ENCODE measurements at regions not wholly inside any gene's neighbourhood (a gene's known extent, or its start where the extent isn't known, plus 50 kb on each side); places are given as distances from the start of the nearest gene placed in this dataset.
A peak's percentile ranks its signal among the peaks of the same experiment; 100 is the strongest.

- Histone ChIP-seq H4K91ac (ENCODE audit: low read depth, low read length) (no peak overlapping the region), H3K4me3 (ENCODE audit: low read depth, low read length) (no peak overlapping the region), H3K27ac (ENCODE audit: low read depth, low read length) (no peak overlapping the region), H3K9me3 (ENCODE audit: insufficient read depth, low read depth, low read length) (no peaks in the 10 kb centered on the region), H2BK12ac (ENCODE audit: low read length) (no peak overlapping the region), H3K4me1 (ENCODE audit: control insufficient read depth in 1 of 2, insufficient read depth in 2 of 2, low read length in 2 of 2) (no peaks in the 10 kb centered on the region), H3K79me1 (ENCODE audit: low read length) (no peaks in the 10 kb centered on the region), H3K4ac (ENCODE audit: low read depth, low read length) (no peak overlapping the region), H3K79me2 (ENCODE audit: control insufficient read depth, insufficient read depth, low read length, poor library complexity) (no peaks in the 10 kb centered on the region), H3K27me3 (ENCODE audit: insufficient read depth, low read length) (no peaks in the 10 kb centered on the region), H3K36me3 (ENCODE audit: control insufficient read depth in 1 of 2, insufficient read depth in 2 of 2, low read length in 2 of 2) (no peaks in the 10 kb centered on the region), H3K9ac (ENCODE audit: low read length) (no peak overlapping the region), H3K4me2 (ENCODE audit: low read length) (no peak overlapping the region), H2BK120ac (ENCODE audit: insufficient read depth, low read length, poor library complexity) (no peak overlapping the region), H2AK5ac (ENCODE audit: low read length) (no peak overlapping the region), H4K8ac (ENCODE audit: low read depth, low read length) (no peak overlapping the region), H3K18ac (ENCODE audit: low read length) (no peak overlapping the region), H3K23ac (ENCODE audit: low read length) (no peak overlapping the region), H4K12ac (ENCODE audit: low read depth, low read length) (no peak overlapping the region), H2AFZ (ENCODE audit: insufficient read depth, low read length, poor library complexity) (no peak overlapping the region), H3K14ac (ENCODE audit: low read length) (no peak overlapping the region), H2BK5ac (ENCODE audit: low read depth, low read length, poor library complexity) (no peak overlapping the region)
- DNase-seq: no peak
- WGBS (ENCODE audit: extremely low coverage, insufficient coverage, insufficient read length): no CpG with 5 or more reads among the region's 11 CpGs
Measured at GRCh38 chr2:192487636-192488035, 292.9 kb upstream of the TMEFF2 start.

GRCh38 chr2:192484903-192485302 lies 290.2 kb upstream of the TMEFF2 start:
- no peak overlapping the region for H3K27ac ChIP-seq (ENCODE audit: low read depth, low read length)
- no peaks in the 10 kb centered on the region for H3K36me3 ChIP-seq (ENCODE audit: control insufficient read depth in 1 of 2, insufficient read depth in 2 of 2, low read length in 2 of 2)
- H3K27me3 ChIP-seq (ENCODE audit: insufficient read depth, low read length): no peaks in the 10 kb centered on the region
- H3K9ac ChIP-seq (ENCODE audit: low read length): no peak overlapping the region
- H4K91ac ChIP-seq (ENCODE audit: low read depth, low read length): no peak overlapping the region
- H3K79me1 ChIP-seq (ENCODE audit: low read length): no peaks in the 10 kb centered on the region
- H2BK120ac ChIP-seq (ENCODE audit: insufficient read depth, low read length, poor library complexity): no peak overlapping the region
- H3K4me1 ChIP-seq (ENCODE audit: control insufficient read depth in 1 of 2, insufficient read depth in 2 of 2, low read length in 2 of 2): no peaks in the 10 kb centered on the region
- H3K4me3 ChIP-seq (ENCODE audit: low read depth, low read length): no peak overlapping the region
- H3K4ac ChIP-seq (ENCODE audit: low read depth, low read length): no peak overlapping the region
- H2AK5ac ChIP-seq (ENCODE audit: low read length): no peak overlapping the region
- H4K12ac ChIP-seq (ENCODE audit: low read depth, low read length): peak overlapping the region; percentile 62
- H3K18ac ChIP-seq (ENCODE audit: low read length): no peak overlapping the region
- DNase-seq: no peak
- H2AFZ ChIP-seq (ENCODE audit: insufficient read depth, low read length, poor library complexity): no peak overlapping the region
- WGBS (ENCODE audit: extremely low coverage, insufficient coverage, insufficient read length): no CpG with 5 or more reads among the region's 1 CpG
- no peak overlapping the region for H3K14ac ChIP-seq (ENCODE audit: low read length)
- H3K79me2 ChIP-seq (ENCODE audit: control insufficient read depth, insufficient read depth, low read length, poor library complexity): no peaks in the 10 kb centered on the region
- no peak overlapping the region for H2BK12ac ChIP-seq (ENCODE audit: low read length)
- H2BK5ac ChIP-seq (ENCODE audit: low read depth, low read length, poor library complexity): no peak overlapping the region
- H4K8ac ChIP-seq (ENCODE audit: low read depth, low read length): no peak overlapping the region
- H3K9me3 ChIP-seq (ENCODE audit: insufficient read depth, low read depth, low read length): no peaks in the 10 kb centered on the region
- no peak overlapping the region for H3K4me2 ChIP-seq (ENCODE audit: low read length)
- H3K23ac ChIP-seq (ENCODE audit: low read length): no peak overlapping the region

- H3K4me3 ChIP-seq (ENCODE audit: low read depth, low read length): no peak overlapping the region
- H3K27ac ChIP-seq (ENCODE audit: low read depth, low read length): no peak overlapping the region
- no peaks in the 10 kb centered on the region for H3K36me3 ChIP-seq (ENCODE audit: control insufficient read depth in 1 of 2, insufficient read depth in 2 of 2, low read length in 2 of 2)
- no peak overlapping the region for H3K14ac ChIP-seq (ENCODE audit: low read length)
- no peaks in the 10 kb centered on the region for H3K27me3 ChIP-seq (ENCODE audit: insufficient read depth, low read length)
- H4K91ac ChIP-seq (ENCODE audit: low read depth, low read length): no peak overlapping the region
- no peak overlapping the region for H3K18ac ChIP-seq (ENCODE audit: low read length)
- no peaks in the 10 kb centered on the region for H3K79me2 ChIP-seq (ENCODE audit: control insufficient read depth, insufficient read depth, low read length, poor library complexity)
- no peaks in the 10 kb centered on the region for H3K4me1 ChIP-seq (ENCODE audit: control insufficient read depth in 1 of 2, insufficient read depth in 2 of 2, low read length in 2 of 2)
- no peak overlapping the region for H2BK5ac ChIP-seq (ENCODE audit: low read depth, low read length, poor library complexity)
- H2AK5ac ChIP-seq (ENCODE audit: low read length): no peak overlapping the region
- no CpG with 5 or more reads among the region's 3 CpGs for WGBS (ENCODE audit: extremely low coverage, insufficient coverage, insufficient read length)
- no peak overlapping the region for H2AFZ ChIP-seq (ENCODE audit: insufficient read depth, low read length, poor library complexity)
- H3K79me1 ChIP-seq (ENCODE audit: low read length): no peaks in the 10 kb centered on the region
- no peak overlapping the region for H2BK120ac ChIP-seq (ENCODE audit: insufficient read depth, low read length, poor library complexity)
- no peak overlapping the region for H4K12ac ChIP-seq (ENCODE audit: low read depth, low read length)
- no peak overlapping the region for H3K9ac ChIP-seq (ENCODE audit: low read length)
- H3K4ac ChIP-seq (ENCODE audit: low read depth, low read length): no peak overlapping the region
- no peaks in the 10 kb centered on the region for H3K9me3 ChIP-seq (ENCODE audit: insufficient read depth, low read depth, low read length)
- H3K23ac ChIP-seq (ENCODE audit: low read length): no peak overlapping the region
- no peak overlapping the region for H3K4me2 ChIP-seq (ENCODE audit: low read length)
- no peak for DNase-seq
- H2BK12ac ChIP-seq (ENCODE audit: low read length): no peak overlapping the region
- no peak overlapping the region for H4K8ac ChIP-seq (ENCODE audit: low read depth, low read length)
Measured at GRCh38 chr2:192480984-192481383, 286.3 kb upstream of the TMEFF2 start.

- H3K9ac ChIP-seq (ENCODE audit: low read length): no peak overlapping the region
- H4K12ac ChIP-seq (ENCODE audit: low read depth, low read length): no peak overlapping the region
- no peaks in the 10 kb centered on the region for H3K36me3 ChIP-seq (ENCODE audit: control insufficient read depth in 1 of 2, insufficient read depth in 2 of 2, low read length in 2 of 2)
- H4K91ac ChIP-seq (ENCODE audit: low read depth, low read length): no peak overlapping the region
- H3K18ac ChIP-seq (ENCODE audit: low read length): no peak overlapping the region
- no peak overlapping the region for H3K23ac ChIP-seq (ENCODE audit: low read length)
- no peak overlapping the region for H3K4ac ChIP-seq (ENCODE audit: low read depth, low read length)
- H2BK5ac ChIP-seq (ENCODE audit: low read depth, low read length, poor library complexity): no peak overlapping the region
- DNase-seq: no peak
- no peak overlapping the region for H2AFZ ChIP-seq (ENCODE audit: insufficient read depth, low read length, poor library complexity)
- H3K27ac ChIP-seq (ENCODE audit: low read depth, low read length): no peak overlapping the region
- no peak overlapping the region for H2BK120ac ChIP-seq (ENCODE audit: insufficient read depth, low read length, poor library complexity)
- H3K79me2 ChIP-seq (ENCODE audit: control insufficient read depth, insufficient read depth, low read length, poor library complexity): no peaks in the 10 kb centered on the region
- no CpG with 5 or more reads among the region's 1 CpG for WGBS (ENCODE audit: extremely low coverage, insufficient coverage, insufficient read length)
- no peaks in the 10 kb centered on the region for H3K4me1 ChIP-seq (ENCODE audit: control insufficient read depth in 1 of 2, insufficient read depth in 2 of 2, low read length in 2 of 2)
- H3K27me3 ChIP-seq (ENCODE audit: insufficient read depth, low read length): no peaks in the 10 kb centered on the region
- no peak overlapping the region for H2AK5ac ChIP-seq (ENCODE audit: low read length)
- H3K14ac ChIP-seq (ENCODE audit: low read length): no peak overlapping the region
- no peaks in the 10 kb centered on the region for H3K79me1 ChIP-seq (ENCODE audit: low read length)
- no peak overlapping the region for H2BK12ac ChIP-seq (ENCODE audit: low read length)
- H3K9me3 ChIP-seq (ENCODE audit: insufficient read depth, low read depth, low read length): no peaks in the 10 kb centered on the region
- no peak overlapping the region for H3K4me2 ChIP-seq (ENCODE audit: low read length)
- H4K8ac ChIP-seq (ENCODE audit: low read depth, low read length): no peak overlapping the region
- no peak overlapping the region for H3K4me3 ChIP-seq (ENCODE audit: low read depth, low read length)
Measured at GRCh38 chr2:192473331-192473730, 278.6 kb upstream of the TMEFF2 start.

Measured in trophoblast cell (in vitro differentiated cells and primary cell).